IPS-NIHi7 (cell line): ENCODE measurements at regions not wholly inside any gene's neighbourhood (a gene's known extent, or its start where the extent isn't known, plus 50 kb on each side); places are given as distances from the start of the nearest gene placed in this dataset.

Experiments used
- DNase-seq: peaks from one replicate; pipeline ENCODE4 v3.0.0; 2012; ENCODE audit warnings: mixed read lengths; ENCODE audit errors: extremely low spot score

GRCh38 chr3:64995857-64996551 lies 308.2 kb upstream of the ADAMTS9 start:
- no peak for DNase-seq

DNA sequence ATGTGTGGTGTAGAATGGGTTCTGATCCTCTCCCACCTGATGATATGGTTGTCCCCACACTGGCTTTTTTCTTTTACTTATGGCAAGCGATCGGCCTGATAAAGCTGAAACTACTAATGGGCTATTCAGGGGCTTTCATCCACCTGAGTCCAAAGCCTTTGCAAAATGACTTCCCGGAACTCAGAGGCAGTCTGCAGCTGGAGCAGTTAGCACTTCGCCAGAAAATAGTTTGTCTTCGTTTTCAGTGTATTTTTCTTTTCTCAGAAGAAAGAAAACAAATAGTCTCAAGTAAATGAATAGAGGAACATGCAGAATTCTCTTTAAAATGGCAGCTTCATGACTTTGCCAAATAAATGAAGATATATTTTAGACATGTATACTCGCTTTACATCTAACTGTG lies 306.0 kb upstream of the ADAMTS9 start:
- no peak for DNase-seq

GRCh38 chr3:64992530-64993285 lies 304.9 kb upstream of the ADAMTS9 start:
- DNase-seq: peak; percentile 53

- DNase-seq: no peak
Observed at GRCh38 chr3:64988188-64988587, 300.4 kb upstream of the ADAMTS9 start.

GRCh38 chr3:64987726-64988125 lies 299.9 kb upstream of the ADAMTS9 start:
- no peak for DNase-seq

GRCh38 chr3:64985072-64985471 lies 297.3 kb upstream of the ADAMTS9 start:
- DNase-seq: no peak

DNA sequence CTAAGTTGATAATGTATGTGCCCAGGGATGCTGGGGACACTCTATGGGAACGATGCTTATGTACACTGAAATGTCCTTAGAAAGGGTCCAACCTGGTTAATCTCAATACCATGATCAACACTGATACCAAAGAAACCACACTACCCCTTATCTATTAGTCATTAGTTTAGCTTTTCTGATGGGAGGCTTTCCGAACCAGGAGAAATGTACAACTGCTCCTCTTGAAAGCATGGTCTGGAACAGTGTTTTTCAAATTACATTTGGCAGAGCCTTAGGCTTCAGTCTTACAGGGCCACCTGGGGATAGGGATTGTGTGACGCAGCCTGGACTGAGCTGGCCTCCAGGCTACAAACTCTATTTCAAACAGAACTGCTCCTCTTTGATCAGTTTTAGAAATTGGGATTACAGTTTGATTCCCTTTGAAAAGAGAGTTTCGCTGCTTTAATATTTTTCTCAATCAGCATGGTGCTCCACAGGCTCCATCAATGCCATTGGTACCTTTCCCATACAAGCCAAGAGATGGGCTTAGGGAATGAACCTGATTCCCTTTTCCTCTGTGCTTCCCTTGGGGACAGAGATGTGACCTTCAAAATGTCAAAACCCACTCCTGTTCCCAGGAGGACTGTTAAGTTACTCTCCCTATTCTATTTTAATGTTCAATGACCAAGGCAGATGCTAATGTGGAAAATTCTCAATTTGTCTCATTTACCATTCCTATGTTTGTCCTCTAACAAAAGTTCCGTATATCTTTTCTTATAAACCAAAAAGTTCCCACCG lies 296.0 kb upstream of the ADAMTS9 start:
- no peak for DNase-seq

- DNase-seq: peak; percentile 26
Observed at GRCh38 chr3:64977308-64978100, 289.7 kb upstream of the ADAMTS9 start.

GRCh38 chr3:64976456-64976855 lies 288.7 kb upstream of the ADAMTS9 start:
- DNase-seq: no peak

DNA sequence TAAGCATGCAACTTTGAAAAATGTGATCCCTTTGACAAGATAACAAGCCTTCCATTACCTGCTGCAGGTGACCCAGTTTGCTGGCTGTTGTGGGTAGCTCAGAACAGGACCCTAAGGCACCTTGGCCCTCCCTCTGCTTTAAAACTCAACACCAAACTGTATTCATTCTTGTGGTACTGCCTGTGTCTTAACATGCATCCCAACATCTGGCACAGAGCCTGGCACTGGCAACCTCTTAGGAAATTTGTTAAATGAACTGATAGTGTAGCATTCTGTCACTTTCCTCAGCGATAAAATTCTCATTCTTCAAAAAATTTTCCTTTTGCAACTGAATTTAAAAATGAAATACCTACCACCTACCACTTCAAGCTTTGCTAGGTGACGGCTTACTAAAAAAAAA lies 287.3 kb upstream of the ADAMTS9 start:
- no peak for DNase-seq

GRCh38 chr3:64974401-64974800 lies 286.6 kb upstream of the ADAMTS9 start:
- no peak for DNase-seq

GRCh38 chr3:64972793-64973192 lies 285.0 kb upstream of the ADAMTS9 start:
- no peak for DNase-seq

DNA sequence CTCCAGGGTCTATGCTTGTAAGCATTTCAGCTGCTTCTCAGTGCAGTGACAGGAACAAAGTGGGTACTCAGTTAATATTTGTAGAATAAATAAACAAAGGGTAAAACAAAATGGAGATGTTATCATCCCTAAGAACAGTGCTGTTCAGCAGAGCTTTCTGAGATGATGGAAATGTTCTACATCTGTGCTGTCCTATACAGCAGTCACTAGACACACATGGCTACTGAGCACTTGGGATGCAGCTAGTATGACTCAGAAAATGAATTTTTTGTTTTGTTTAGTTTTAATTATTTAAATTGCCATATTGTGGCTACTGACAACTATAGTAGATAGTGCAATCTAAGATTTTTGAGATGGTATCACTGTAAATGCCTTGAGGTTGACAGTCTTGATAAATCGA lies 283.8 kb upstream of the ADAMTS9 start:
- DNase-seq: no peak

GRCh38 chr3:64970634-64971033 lies 282.8 kb upstream of the ADAMTS9 start:
- DNase-seq: no peak

GRCh38 chr3:64961301-64961700 lies 273.5 kb upstream of the ADAMTS9 start:
- DNase-seq: no peak

GRCh38 chr3:64958199-64958843 lies 270.5 kb upstream of the ADAMTS9 start:
- no peak for DNase-seq

- no peak for DNase-seq
Observed at GRCh38 chr3:64957408-64958198, 269.8 kb upstream of the ADAMTS9 start.

DNA sequence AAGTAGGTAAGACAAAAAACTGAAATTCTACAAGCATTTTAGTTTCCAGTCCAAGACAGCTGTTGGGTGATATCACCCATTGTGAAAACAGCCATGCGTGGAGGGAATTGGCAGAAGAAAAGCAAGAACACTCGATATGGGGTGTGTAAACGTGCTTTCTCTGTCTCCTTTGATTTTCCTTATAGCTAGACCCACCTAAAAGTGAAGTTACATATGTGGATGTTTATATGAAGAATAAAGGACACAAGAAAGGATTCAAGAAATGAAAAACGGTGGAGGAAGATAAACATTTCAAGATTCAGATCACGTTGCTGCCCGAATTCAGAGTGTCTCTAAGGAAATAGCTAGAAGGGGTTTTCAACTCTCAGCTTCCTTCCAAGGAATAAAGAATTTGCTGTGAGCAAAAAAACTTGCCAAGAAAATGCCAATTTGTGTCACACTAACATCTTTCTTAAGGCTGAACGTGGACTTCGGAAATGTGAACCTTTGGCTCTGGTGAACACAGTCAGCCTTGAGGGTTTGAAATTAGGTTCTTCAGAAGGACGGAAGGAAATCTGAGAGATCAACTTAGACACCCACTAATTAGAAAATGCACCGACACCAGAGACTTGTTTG lies 269.0 kb upstream of the ADAMTS9 start:
- DNase-seq: no peak

DNA sequence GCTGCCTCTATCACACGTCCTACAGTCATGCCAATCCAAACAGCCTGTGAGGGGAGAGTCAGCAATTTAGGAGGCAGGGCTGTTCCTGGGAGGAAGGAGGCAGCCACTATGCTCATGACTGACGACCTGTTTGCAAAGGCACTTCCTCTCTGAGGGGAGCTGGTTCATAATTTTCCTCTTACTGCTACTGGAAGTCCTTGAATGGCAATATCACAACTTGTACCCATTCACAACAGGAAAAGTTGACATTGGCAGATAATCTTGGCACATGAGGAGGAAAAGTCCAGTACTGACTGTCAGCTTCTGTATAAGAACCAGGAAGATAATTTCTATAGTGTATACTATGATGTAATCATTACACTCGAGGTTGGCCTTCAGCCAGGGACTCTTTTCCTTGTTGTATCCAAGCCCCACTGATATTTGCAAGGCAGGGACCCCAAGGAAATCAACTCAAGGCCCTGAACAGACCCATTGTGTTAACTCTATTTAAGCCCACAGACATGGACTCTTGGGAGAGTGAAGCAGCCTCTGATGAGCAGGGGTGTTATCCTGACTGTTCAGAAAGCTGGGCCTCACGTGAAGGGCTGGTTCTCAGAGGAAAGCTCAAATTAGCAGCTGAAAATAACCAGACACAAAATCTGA lies 267.3 kb upstream of the ADAMTS9 start:
- DNase-seq: no peak
